IMR-90 (cell line): ENCODE measurements at regions not wholly inside any gene's neighbourhood (a gene's known extent, or its start where the extent isn't known, plus 50 kb on each side); places are given as distances from the start of the nearest gene placed in this dataset.

Experiments
- POLR2A ChIP-seq: IDR thresholded peaks from 2 replicates; pipeline ENCODE4 v1.6.1; 2012; ENCODE audit warnings: mild to moderate bottlenecking, low read depth, low read length
- RAD21 ChIP-seq: IDR thresholded peaks from 2 replicates; pipeline ENCODE4 v1.6.1; 2012; ENCODE audit warnings: low read length, improper control_type of control experiment
- TF ChIP-seq, protein P1 (sequence below): conservative IDR thresholded peaks from 2 replicates; pipeline ENCODE4 v1.5.1; 2012; ENCODE audit warnings: mild to moderate bottlenecking, low read depth, low read length, improper control_type of control experiment

DNA sequence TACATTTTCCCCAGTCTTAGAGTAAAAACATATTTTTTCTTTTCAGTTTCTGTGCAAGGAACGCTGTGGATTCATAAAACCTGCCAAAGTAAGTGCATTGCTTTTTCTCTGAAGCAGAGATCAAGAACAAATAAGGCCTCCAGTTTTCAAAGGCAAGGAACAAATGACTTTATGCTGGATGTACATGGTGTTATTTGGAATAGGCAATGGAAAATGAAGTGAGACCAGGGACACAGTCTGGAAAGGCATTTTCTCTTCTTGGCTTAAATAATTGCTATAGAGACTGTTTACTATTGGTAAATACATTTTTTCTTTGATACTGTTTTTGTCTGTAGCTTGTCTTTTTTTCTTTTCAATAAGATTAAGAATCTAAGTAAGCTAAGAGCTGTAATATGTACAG lies 725.9 kb upstream of the MDGA2 start:
- TF ChIP-seq, protein P1, sequence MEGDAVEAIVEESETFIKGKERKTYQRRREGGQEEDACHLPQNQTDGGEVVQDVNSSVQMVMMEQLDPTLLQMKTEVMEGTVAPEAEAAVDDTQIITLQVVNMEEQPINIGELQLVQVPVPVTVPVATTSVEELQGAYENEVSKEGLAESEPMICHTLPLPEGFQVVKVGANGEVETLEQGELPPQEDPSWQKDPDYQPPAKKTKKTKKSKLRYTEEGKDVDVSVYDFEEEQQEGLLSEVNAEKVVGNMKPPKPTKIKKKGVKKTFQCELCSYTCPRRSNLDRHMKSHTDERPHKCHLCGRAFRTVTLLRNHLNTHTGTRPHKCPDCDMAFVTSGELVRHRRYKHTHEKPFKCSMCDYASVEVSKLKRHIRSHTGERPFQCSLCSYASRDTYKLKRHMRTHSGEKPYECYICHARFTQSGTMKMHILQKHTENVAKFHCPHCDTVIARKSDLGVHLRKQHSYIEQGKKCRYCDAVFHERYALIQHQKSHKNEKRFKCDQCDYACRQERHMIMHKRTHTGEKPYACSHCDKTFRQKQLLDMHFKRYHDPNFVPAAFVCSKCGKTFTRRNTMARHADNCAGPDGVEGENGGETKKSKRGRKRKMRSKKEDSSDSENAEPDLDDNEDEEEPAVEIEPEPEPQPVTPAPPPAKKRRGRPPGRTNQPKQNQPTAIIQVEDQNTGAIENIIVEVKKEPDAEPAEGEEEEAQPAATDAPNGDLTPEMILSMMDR, result no peak
- no peak for TF ChIP-seq POLR2A
- no peak for TF ChIP-seq RAD21
